ENCODE measurements at regions not wholly inside any gene's neighbourhood (a gene's known extent, or its start where the extent isn't known, plus 50 kb on each side); places are given as distances from the start of the nearest gene placed in this dataset.

DNA sequence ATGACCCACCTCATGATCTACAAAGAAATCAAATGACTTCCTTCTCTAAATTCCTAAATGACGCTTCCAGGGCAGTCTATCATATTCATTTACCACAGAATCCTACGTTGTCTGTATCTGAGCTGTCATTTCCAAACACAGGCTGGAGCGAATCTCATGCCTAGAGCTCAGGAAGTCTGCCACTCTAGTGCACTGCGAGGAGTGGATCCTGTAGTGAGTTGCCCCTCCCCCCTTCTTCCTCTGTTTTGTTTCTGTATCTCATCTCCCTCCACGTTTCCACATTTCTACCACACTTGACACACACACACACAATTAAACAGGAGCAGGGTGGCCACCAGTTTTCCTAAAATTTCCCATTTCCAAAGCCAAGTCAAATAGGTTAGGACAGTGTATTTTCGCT, 415.4 kb upstream of the PRICKLE1 start:
- no TSS peak for BruUV-seq (replicated peaks)
- ATAC-seq (no peak), DNase-seq (no peak)
- Histone ChIP-seq H3F3A (ENCODE audit: low read length, unreplicated experiment) (no peaks in the 10 kb centered on the region), H3K4me1 (ENCODE audit: insufficient read depth, low read length) (no peaks in the 10 kb centered on the region), H3K27ac (ENCODE audit: low read length) (no peak overlapping the region), H3K27me3 (ENCODE audit: low read length) (no peaks in the 10 kb centered on the region), H4K20me1 (ENCODE audit: low read length) (no peaks in the 10 kb centered on the region), H3K79me2 (ENCODE audit: low read length) (no peaks in the 10 kb centered on the region), H3K9me2 (replicated peaks; ENCODE audit: low read length) (no peaks in the 10 kb centered on the region), H3K36me3 (ENCODE audit: low read depth, low read length) (no peaks in the 10 kb centered on the region), H2AFZ (ENCODE audit: low read length) (no peak overlapping the region), H3K9me3 (ENCODE audit: low read length) (no peaks in the 10 kb centered on the region), H3K4me2 (ENCODE audit: low read length) (no peak overlapping the region), H3K4me3 (ENCODE audit: low read length) (no peak overlapping the region), H3K9ac (ENCODE audit: low read length) (no peak overlapping the region)
- POLR2A ChIA-PET (ENCODE audit: unreplicated experiment): no interaction called here
- intact Hi-C loops (cut with micrococcal nuclease): no loop called here
- TF ChIP-seq, protein P1, sequence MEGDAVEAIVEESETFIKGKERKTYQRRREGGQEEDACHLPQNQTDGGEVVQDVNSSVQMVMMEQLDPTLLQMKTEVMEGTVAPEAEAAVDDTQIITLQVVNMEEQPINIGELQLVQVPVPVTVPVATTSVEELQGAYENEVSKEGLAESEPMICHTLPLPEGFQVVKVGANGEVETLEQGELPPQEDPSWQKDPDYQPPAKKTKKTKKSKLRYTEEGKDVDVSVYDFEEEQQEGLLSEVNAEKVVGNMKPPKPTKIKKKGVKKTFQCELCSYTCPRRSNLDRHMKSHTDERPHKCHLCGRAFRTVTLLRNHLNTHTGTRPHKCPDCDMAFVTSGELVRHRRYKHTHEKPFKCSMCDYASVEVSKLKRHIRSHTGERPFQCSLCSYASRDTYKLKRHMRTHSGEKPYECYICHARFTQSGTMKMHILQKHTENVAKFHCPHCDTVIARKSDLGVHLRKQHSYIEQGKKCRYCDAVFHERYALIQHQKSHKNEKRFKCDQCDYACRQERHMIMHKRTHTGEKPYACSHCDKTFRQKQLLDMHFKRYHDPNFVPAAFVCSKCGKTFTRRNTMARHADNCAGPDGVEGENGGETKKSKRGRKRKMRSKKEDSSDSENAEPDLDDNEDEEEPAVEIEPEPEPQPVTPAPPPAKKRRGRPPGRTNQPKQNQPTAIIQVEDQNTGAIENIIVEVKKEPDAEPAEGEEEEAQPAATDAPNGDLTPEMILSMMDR (conservative IDR thresholded peaks at IDR 0.05; ENCODE audit: low read depth, low read length): no peak
- TF ChIP-seq EZH2 (IDR thresholded peaks at IDR 0.05; ENCODE audit: low read length, unreplicated experiment): no peak
- TF ChIP-seq EZH2phosphoT487 (IDR thresholded peaks at IDR 0.05; ENCODE audit: borderline replicate concordance, low read length): no peak
- CTCF ChIA-PET: no interaction called here

DNA sequence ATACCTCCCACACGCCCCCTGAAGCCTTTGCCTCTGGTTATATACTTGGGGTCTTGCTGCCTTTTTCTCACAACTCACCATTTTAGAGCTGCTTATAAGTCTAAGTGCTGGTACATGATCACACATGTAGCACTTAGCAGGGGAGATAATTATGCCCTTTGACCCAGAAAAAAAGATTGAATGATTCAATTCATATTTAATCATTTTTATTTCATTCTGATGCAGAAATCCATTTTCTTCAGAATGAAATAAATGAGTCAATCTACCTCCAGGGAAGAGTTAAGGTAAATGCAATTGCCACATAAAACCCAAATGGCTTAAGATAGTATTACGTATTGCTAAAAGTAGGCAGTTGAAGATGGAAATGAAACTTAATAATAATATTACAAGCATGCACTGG, 414.6 kb upstream of the PRICKLE1 start:
- DNase-seq (no peak), ATAC-seq (no peak)
- Histone ChIP-seq H3K4me1 (ENCODE audit: insufficient read depth, low read length) (no peaks in the 10 kb centered on the region), H4K20me1 (ENCODE audit: low read length) (no peaks in the 10 kb centered on the region), H3K27ac (ENCODE audit: low read length) (no peak overlapping the region), H3K4me2 (ENCODE audit: low read length) (no peak overlapping the region), H3K4me3 (ENCODE audit: low read length) (no peak overlapping the region), H3K27me3 (ENCODE audit: low read length) (no peaks in the 10 kb centered on the region), H3K79me2 (ENCODE audit: low read length) (no peaks in the 10 kb centered on the region), H3K9me3 (ENCODE audit: low read length) (no peaks in the 10 kb centered on the region), H2AFZ (ENCODE audit: low read length) (no peak overlapping the region), H3K9ac (ENCODE audit: low read length) (no peak overlapping the region), H3F3A (ENCODE audit: low read length, unreplicated experiment) (no peaks in the 10 kb centered on the region), H3K36me3 (ENCODE audit: low read depth, low read length) (no peaks in the 10 kb centered on the region), H3K9me2 (replicated peaks; ENCODE audit: low read length) (no peaks in the 10 kb centered on the region)
- ChIA-PET POLR2A (ENCODE audit: unreplicated experiment) (no interaction called here), CTCF (no interaction called here)
- intact Hi-C loops (cut with micrococcal nuclease): no loop called here
- TF ChIP-seq EZH2 (IDR thresholded peaks at IDR 0.05; ENCODE audit: low read length, unreplicated experiment) (no peak), EZH2phosphoT487 (IDR thresholded peaks at IDR 0.05; ENCODE audit: borderline replicate concordance, low read length) (no peak)
- TF ChIP-seq, protein P1 (conservative IDR thresholded peaks at IDR 0.05; ENCODE audit: low read depth, low read length): no peak
- no TSS peak for BruUV-seq (replicated peaks)

DNA sequence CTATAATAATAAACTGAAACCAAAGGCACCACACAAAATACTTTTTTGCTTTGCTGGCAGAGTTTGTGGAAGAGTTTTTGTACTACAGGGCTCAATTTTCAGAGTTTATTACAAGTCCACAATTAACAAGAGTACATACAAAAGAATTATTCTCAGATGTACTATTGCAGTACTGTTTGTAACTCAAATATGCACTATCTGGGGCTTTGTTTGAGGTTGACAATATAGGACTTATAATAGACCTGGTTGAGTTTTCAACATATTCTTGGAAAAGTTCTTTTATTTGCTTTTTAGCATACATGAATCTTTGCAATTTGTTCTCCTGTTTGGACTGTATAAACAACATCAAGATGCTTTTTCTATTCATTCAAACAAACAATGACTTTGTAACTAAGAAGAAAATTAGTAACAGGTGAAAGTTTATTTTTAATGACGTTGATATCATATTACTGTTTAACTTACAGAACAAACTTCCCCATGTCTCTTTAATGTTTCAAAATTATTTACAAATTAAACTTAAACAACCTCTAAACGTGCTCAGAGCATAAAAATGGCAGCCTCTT, 407.4 kb upstream of the PRICKLE1 start:
- no peaks in the 10 kb centered on the region for H3K27me3 ChIP-seq (ENCODE audit: low read length)
- intact Hi-C loops (cut with micrococcal nuclease): loop anchor here (1.0 to 2.0 kb wide), 5 partner anchors 37 to 410 kb away; no protein-coding TSS in a partner anchor

More for the DNA sequence above, 407.4 kb upstream of the PRICKLE1 start:
- peak overlapping the region; percentile 28 for H3K4me2 ChIP-seq (ENCODE audit: low read length)
- peak overlapping the region; percentile 37 for H3K27ac ChIP-seq (ENCODE audit: low read length)
- peak overlapping the region; percentile 16; the same call in 1 of the 2 replicates for H2AFZ ChIP-seq (ENCODE audit: low read length)
- peaks cover 17% of the 10 kb centered on the region for H3K4me1 ChIP-seq (ENCODE audit: insufficient read depth, low read length)
- ChIA-PET POLR2A (ENCODE audit: unreplicated experiment) (no interaction called here), CTCF (no interaction called here)
- no peaks in the 10 kb centered on the region for H3K36me3 ChIP-seq (ENCODE audit: low read depth, low read length)
- TF ChIP-seq, protein P1 (conservative IDR thresholded peaks at IDR 0.05; ENCODE audit: low read depth, low read length): no peak
- TF ChIP-seq EZH2 (IDR thresholded peaks at IDR 0.05; ENCODE audit: low read length, unreplicated experiment) (no peak), EZH2phosphoT487 (IDR thresholded peaks at IDR 0.05; ENCODE audit: borderline replicate concordance, low read length) (no peak)
- H3K9ac ChIP-seq (ENCODE audit: low read length): no peak overlapping the region
- peak; percentile 73 for ATAC-seq
- H3K79me2 ChIP-seq (ENCODE audit: low read length): no peaks in the 10 kb centered on the region
- H4K20me1 ChIP-seq (ENCODE audit: low read length): no peaks in the 10 kb centered on the region
- H3K9me2 ChIP-seq (replicated peaks; ENCODE audit: low read length): no peaks in the 10 kb centered on the region
- H3K9me3 ChIP-seq (ENCODE audit: low read length): no peaks in the 10 kb centered on the region
- peak; percentile 31 for DNase-seq
- no peak overlapping the region for H3K4me3 ChIP-seq (ENCODE audit: low read length)
- no peaks in the 10 kb centered on the region for H3F3A ChIP-seq (ENCODE audit: low read length, unreplicated experiment)
- BruUV-seq (replicated peaks): TSS peak; percentile 60

Data from PC-3 (cell line).